SKM-1 treated with dmso at 0.1 percent for 144 hours (cell line): ENCODE measurements at regions not wholly inside any gene's neighbourhood (a gene's known extent, or its start where the extent isn't known, plus 50 kb on each side); places are given as distances from the start of the nearest gene placed in this dataset.
"Not testable (repeated sequence)": the region's sequence is repeated elsewhere in the genome, so short reads cannot be mapped to it uniquely, and the experiment has no call there.

Experiments
- DNase-seq: peaks from one replicate; lab custom pipeline; 2025; ENCODE audit not compliant: unreplicated experiment; lab: John Stamatoyannopoulos, UW

DNA sequence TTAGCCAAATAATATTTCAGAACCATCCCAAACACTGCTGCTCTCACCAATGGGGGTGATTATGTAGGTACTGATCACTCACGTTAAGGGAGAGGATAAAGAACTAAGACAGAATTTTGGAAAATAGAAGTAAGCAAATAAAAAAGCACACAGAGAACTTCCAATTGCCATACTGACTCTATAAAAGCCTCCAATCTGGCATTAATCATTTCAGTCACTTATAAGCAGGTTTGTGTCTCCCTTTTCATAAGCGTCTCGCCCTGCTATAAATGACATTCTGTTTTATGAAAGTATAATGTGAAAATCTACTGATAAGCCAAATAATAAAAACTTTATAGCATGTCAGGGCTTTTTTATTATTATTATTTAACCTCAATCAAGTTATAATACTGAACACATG is 435.2 kb downstream of the ETNK1 start:
- no peak for DNase-seq

DNA sequence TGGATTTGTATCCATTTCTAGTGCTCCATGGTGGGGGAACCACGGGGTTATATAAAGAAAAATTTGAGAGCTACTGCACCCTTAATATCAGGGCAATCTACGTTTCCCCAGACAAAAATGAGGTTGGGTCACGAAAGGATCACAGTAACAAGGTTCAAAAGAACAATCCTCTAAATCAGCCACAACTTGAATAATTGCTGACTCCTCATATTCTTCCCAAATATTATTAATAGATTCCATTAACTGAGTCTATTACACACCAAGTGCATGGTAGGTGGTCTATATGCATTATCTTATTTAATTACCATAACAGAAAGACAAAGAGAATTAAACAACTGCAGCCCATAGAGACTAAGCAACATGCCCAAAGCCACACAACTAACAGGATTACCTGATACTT is 438.2 kb downstream of the ETNK1 start:
- DNase-seq = no peak

DNA sequence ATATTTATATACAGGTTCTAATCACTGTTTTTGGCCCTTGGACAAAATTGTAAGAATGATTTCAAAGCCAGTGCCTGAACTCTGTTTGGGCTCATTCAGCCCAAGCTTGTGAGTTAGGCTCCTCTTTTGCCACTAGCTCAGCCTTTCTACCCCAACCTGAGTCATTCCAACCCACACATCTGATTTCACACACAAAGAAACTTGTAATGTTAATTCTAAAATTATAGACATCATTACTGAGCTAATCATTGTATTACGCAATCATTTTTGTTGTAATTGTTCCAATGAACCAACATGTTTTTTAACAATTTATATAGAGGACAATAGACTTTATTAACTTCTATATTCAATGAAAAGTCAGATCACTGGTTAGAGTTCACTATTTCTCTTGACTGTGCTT is 441.1 kb downstream of the ETNK1 start:
- no peak for DNase-seq

DNA sequence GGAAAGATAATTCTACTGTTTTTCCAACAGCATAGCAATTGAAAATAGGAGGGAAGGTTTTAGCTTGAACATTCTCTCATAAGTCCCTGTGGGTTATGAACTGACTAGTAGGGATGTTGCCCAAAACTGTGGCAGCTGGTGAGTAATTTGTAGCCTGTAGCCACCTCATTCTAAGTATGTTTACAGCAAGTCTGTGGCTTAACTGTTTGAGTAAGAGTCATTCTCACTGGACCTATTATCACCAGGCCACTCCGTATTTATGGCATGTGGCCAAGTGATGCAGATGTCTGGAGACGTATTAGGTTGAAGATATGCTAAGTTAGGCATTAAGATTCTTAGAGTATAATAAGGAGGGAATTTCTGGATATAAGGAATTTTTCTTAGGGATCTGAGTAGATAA is 458.3 kb downstream of the ETNK1 start:
- DNase-seq = no peak

DNA sequence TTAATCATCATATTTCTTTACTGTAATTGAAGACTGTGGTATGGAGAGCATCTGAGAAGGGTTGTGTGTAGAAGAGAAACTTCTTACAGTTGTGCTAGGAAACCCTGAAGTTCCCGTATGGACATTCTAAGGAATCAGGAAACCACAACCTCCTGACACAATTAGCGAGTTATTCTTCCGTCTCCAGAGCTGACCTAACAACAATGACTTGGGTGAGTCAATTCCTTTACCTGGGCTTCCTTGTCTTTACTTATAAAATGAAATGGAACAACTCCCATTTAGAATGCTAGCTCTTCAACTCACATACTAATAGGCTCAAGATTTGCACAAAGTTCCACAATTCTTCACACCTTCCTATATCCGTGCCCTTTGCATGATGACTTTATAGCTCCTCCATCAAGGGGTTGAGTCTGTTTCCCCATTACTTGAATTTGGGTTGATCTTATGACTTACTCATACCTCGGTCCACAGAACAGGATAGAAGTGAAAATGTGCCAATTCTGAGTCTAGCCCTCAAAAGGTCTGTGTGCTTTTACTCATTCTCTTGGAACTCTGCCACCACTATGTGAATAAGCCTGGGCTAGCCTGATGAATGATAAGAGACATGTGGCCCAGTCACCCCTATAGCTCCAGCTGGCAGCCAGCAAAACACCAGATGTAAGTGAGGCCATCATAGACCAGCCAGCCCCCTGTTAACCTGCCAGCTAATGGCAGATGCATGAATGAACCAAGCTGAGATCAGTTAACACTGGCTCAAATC is 459.4 kb downstream of the ETNK1 start:
- no peak for DNase-seq

DNA sequence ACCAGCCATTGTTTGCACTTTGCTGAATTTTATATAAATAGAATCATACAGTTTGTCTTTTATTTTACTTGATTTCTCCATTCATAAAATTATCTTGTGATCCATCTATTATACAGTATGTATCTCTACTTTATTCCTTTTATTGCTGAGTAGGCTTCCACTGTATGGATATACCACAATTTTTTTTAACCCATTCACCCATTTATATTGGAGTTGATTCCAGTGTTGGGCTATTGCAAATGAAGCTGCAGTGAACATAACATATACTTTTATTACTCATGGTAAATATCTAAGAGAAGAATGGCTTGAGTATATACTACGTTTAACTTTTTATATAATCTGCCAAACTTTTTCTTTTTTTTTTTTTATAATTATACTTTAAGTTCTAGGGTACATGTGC is 463.6 kb downstream of the ETNK1 start:
- DNase-seq = no peak

DNA sequence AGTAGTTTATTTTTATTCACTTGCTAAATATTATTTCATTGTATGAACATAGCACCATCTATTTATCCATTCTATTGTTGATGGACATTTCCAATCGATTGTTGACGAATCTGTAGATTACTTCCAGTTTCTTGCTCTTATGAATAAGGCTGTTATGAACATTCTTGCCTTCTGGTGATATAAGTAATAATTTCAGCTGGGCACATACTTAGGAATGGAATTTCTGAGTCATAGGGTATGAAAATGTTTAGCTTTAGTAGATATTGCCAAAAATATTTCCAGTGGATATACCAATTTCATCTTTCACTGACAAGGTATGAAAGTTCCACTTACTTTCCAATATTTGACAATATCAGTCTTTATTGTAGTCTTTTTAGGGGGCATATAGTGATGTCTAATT is 468.5 kb downstream of the ETNK1 start:
- DNase-seq = no peak

DNA sequence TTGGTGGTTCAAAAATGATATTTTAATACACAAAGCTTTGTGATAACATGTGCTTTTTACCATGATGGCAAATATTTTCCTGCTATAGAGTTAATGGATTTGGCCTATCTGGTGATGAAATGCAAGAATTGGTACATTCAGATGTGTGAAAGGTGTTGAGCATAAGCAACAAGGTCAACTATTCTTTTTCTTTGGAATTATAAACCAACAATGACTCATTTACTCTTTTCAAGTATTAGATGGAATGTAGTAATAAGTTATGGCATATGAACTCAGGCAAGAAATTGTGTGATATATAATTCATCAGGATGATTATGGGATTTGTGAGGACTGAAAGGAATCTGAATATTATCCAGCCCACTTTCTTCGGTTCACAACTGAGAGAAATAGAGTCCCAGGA is 471.4 kb downstream of the ETNK1 start:
- no peak for DNase-seq

DNA sequence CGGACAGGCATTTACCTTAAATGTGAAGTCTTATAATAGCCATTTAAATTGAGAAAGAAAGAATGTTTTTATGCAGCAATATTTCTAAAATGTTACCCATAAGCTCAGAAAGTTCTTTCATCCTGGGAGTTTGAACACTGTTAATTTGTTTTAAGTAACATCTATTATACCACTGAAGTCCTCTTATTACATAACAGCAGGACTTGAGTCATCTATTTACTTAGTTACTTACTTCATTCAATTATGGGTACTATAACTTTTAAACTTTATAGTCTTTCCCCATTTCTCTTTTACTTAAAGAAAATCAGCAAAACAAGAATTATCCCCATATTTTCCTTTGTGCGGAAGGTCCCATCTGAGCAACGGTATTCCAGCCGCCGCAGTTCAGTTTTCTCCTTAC is 473.1 kb downstream of the ETNK1 start:
- DNase-seq = no peak

DNA sequence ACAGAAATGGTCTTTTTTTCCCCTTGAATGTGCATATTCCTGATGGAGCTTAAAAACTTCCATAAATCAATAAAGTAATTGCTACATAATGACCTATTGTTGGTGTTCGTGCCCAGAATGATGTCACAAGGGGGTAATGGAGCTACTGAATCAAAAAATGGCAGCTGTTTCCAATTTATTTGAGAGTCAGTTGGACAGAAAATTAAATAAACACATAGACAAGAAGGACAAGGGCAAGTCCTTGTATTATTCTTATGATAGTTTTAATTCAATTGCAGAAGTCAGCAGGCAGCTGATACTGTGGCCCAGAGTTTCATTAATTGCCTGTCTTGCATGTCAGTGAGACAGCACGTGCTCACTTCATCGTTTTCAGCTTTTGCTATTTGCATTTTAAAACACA is 473.5 kb downstream of the ETNK1 start:
- no peak for DNase-seq

DNA sequence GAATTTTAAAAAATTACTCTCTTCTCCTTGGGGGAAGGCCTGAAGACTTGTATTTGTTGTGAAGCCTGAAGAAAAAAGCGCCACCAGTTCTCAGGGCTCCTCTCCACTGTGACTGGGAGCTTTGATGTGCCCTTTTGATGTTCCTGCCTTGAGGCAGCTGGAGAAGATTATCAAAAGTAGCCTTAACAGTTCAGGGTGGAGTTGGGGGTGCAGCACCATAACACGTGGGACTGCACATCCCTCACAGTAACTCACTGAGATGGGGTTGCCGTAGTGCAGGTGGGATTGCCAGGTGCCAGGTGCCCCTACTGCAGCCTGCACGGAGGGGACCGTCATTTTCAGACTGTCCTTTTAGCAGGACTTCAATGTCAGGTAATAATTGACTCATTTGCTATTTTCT is 474.1 kb downstream of the ETNK1 start:
- DNase-seq = no peak

DNA sequence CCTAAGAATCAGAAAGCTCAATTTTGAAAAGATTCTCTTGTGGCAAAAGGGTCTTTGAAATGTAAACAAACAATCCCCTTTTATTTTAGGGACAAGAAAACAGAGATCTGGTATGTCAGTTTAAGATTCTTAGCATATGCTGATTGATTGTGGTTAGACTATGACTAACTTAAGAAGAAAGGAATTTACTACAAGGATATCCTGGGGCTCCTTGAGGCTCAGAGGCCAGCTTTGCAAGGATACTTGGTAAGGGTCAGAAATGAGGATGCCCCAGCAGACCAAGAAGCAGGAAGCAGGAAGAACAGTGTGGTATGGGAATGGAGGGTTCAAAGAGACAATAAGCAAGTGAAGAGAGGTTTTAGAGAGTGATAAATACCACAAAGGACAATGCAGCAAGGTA is 474.6 kb downstream of the ETNK1 start:
- no peak for DNase-seq

DNA sequence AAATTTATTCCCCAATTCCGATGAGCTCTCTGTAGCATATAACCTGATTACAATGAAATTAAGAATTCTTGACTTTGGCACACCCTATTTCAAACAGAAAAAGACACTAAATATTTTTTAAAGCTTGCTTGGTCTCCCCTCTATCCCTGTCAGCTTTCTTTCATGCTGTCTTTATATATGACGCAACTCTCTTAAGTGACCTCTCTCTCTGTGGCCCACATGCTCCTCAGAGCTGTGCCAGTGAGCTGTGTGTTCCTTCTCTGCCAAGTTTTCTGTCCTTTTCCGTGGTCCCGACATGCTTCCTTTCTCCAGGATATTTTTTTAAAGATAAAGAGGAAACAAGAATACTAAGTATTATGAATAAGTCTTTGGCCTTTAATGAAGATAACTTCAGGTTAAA is 484.0 kb downstream of the ETNK1 start:
- no peak for DNase-seq

DNA sequence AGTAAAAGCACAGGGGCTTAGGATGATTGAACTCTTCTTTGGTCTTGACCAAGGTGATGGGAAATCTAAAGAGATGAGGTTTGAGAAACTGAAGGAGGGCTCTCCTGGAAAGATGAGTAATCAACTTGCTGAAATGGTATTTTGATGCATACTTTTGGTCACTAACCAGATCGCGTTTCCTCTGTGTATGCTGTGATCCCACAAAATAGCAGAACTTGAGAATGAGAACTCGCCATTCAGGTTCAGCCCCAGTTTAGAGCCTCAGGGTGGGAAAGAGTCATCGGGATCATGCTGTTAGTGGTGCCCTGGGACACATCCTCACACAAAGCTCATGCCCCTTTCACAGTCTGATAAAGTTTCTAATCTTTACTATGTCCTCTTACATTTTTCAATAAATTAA is 488.8 kb downstream of the ETNK1 start:
- no peak for DNase-seq

DNA sequence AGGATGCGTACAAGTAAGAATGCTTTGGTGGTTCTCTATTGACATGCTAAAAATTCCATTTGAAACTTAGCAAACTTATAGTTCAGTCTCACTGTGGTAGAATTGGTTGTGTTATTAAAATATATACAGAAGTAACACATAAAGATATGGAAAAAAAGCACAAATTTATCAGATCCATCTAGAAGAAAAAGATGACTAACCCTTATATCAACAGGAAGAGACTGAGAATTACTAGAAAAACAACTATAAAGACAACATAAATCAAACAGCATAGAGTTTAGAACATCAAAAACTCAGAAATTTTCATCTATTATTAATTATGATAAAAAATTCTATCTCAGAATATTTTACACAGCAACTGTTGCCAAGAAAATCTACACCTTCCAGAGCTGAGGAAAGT is 491.0 kb downstream of the ETNK1 start:
- DNase-seq = no peak

DNA sequence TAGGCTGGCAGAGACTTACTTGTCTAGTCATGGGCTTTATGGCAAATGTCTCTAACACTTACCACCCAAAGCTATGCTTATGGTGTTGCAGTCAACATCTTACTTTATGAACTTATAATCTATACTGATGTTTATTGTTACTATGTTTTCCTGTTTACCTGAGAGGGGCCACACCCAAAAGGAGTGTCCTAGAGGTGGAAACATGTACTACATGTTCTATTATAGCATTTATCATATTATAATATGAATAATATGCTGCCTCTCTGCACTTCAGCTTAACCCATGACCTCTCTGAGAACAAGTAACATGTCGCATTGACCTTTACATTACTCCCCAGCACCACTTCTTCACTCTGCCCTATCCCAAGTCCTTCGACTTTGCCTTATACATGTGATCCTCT is 501.8 kb downstream of the ETNK1 start:
- DNase-seq = no peak

DNA sequence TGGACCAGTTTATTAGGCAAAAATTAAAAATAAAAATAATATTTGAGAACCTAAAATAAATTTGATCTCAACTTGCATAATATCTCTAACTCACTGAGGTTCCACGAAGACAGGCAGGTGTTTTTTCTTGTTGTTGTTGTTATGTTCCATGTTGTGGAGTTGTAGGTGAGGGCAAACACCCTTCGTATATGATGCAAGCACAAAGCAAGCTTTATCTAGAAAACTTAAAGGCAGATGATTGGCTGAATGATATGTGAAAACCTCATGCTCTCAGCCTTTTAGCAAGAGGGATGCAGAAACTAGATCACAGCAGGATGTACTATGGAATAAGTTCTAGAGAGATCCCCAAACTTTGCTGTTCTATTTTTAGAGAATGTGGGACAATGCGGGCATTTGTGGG is 502.7 kb downstream of the ETNK1 start:
- no peak for DNase-seq

DNA sequence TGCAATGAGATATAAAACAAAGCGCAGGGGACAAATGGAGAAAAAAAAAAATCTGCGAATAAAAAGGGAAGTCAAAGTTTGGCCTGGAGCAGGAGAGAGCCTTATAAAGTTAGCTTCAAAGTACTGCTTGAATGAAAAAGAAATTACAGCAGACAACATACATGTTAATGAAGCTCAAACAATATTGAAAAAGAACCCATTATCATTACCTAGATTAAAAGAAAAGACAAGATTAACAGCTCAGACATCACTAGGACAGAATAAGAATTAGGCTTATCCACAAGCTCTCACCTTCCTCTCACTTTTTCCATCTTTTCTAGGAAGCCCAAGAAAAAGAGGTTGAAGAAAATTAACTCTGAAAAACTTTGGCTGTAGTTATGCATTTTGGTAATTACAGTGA is 503.5 kb downstream of the ETNK1 start:
- DNase-seq = no peak

DNA sequence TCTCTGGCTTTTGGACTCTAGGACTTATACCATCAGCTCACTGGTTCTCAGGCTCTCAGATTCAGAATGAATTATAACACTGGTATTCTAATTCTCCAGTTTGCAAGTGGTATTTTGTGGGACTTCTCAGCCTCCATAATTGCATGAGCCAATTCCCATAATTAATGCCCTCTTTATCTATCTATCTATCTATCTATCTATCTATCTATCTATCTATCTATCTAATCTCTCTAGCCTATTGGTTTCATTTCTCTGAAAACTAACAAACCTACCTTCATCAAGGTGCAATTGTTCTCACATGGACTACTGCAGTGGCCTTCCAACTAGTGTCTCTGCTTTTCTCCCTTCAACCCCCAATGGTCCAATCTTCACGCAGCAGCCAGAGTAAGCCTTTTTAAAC is 507.4 kb downstream of the ETNK1 start:
- no peak for DNase-seq

DNA sequence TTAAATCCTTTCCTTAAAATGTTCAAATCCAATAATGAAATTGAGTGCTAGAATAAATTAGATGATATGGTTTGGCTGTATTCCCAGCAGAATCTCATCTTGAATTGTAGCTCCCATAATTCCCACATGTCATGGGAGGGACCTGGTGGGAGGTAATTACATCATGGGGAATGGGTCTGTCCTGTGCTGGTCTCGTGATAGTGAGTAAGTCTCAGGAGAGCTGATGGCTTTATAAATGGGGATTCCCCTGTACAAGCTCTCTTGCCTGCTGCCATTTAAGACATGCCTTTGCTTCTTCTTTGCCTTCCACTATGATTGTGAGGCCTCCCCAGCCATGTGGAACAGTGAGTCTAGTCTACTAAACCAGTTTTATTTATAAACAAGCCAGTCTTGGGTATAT is 508.5 kb downstream of the ETNK1 start:
- DNase-seq = no peak

DNA sequence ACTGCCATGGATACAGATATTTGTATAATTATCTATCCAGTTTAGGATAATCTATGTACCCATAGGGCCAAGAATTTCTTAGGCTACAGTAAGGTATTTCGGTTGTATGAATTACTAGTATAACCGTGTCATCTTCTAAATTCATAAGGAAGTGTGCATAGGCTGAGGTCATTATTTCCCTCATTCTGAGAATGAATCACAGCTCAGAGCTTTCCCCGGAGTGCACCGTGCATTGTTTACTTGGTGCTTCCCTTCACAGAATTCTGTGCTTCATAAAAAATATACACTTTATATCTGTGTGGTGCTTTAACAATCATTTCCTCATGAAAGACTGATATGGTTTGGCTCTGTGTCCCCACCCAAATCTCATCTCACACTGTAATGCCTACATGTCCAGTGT is 514.1 kb downstream of the ETNK1 start:
- no peak for DNase-seq

DNA sequence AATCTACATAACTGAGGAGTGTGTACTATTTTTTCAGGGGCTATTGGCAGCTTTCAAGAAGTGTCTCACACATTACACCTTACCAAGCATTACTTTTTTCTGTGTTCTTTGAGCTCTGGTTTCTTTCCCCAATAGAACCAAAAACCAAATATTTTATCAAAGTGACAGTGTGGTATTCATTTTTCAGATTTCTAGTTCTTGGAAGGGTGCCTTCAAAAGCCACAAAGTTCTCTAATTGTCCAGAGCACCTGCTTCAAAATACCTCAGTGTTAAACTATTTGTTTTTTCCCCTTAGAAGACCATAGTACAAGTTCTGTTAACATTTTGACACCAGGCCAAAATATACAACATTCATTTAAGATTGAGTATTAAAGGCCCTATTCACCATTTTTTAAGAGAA is 515.7 kb downstream of the ETNK1 start:
- no peak for DNase-seq

DNA sequence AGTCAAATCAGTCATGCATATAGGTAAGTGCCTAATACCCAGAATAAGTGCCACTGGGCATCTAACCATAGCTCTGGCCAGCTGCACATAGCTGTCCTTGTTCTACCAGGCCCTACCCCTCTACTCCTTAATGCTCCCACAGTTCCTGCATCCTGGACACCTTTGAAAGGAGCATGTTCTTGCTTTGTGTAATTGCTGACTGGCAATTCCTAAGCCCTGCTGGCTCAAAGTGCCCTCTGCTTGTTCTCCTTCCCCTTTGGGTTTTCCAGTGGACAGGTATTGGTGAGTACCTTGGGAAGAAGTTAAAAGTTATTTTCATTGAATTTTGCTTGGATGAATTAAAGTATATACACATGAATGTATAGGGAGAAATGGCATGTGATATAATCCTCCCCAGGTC is 516.4 kb downstream of the ETNK1 start:
- no peak for DNase-seq

DNA sequence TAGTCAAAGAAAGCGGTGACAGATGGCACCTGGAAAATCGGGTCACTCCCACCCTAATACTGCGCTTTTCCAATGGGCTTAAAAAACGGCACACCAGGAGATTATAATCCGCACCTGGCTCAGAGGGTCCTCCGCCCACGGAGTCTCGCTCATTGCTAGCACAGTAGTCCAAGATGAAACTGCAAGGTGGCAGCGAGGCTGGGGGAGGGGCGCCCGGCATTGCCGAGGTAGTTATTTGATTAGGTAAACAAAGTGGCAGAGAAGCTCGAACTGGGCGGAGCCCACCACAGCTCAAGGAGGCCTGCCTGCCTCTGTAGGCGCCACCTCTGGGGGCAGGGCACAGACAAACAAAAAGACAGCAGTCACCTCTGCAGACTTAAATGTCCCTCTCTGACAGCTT is 521.1 kb downstream of the ETNK1 start:
- not testable (repeated sequence) for DNase-seq
